ENCODE measurements at regions not wholly inside any gene's neighbourhood (a gene's known extent, or its start where the extent isn't known, plus 50 kb on each side); places are given as distances from the start of the nearest gene placed in this dataset.

- Histone ChIP-seq H3K9me3 (ENCODE audit: control insufficient read depth, insufficient read depth, low read depth, low read length) (no peaks in the 10 kb centered on the region), H3K4me3 (ENCODE audit: low read depth, low read length) (no peak overlapping the region), H3K36me3 (ENCODE audit: control insufficient read depth in 2 of 2, insufficient read depth in 1 of 2, low read length in 2 of 2) (no peaks in the 10 kb centered on the region), H3K27ac (ENCODE audit: extremely low read depth, low read depth, low read length) (no peak overlapping the region), H3K4me1 (ENCODE audit: control insufficient read depth, insufficient read depth, low read length) (no peaks in the 10 kb centered on the region)
- POLR2A ChIA-PET = no interaction called here
- CTCF ChIA-PET = interaction anchor here (0.6 kb wide), 1 partner anchor 51 kb away, joined by 4 read pairs; no protein-coding TSS in a partner anchor
- TF ChIP-seq SETDB1 (IDR thresholded peaks at IDR 0.05; ENCODE audit: insufficient read length, low read length) (no peak), ZNF433 (tag by site-specific recombination; IDR thresholded peaks at IDR 0.05; ENCODE audit: low read depth) (no peak), ZNF24 (tag by site-specific recombination; IDR thresholded peaks at IDR 0.05) (no peak), ZBTB44 (tag by site-specific recombination; IDR thresholded peaks at IDR 0.05) (no peak), TCF7L2 (IDR thresholded peaks at IDR 0.05; ENCODE audit: borderline replicate concordance, low read depth, low read length) (no peak), ZNF391 (tag by site-specific recombination; IDR thresholded peaks at IDR 0.05; ENCODE audit: borderline replicate concordance, low read depth) (no peak), ZNF335 (tag by site-specific recombination; conservative IDR thresholded peaks at IDR 0.05) (no peak), ZNF18 (tag by site-specific recombination; IDR thresholded peaks at IDR 0.05) (no peak), ZNF426 (tag by site-specific recombination; IDR thresholded peaks at IDR 0.05) (no peak), ZNF157 (tag by site-specific recombination; IDR thresholded peaks at IDR 0.05) (no peak), ZNF658 (tag by site-specific recombination; IDR thresholded peaks at IDR 0.05) (no peak), ZNF785 (tag by site-specific recombination; IDR thresholded peaks at IDR 0.05) (no peak)
Observed at GRCh38 chr3:88621586-88621985, 471.8 kb downstream of the C3orf38 start.

GRCh38 chr3:88623709-88624108 is 473.9 kb downstream of the C3orf38 start:
- no peak overlapping the region for H3K4me3 ChIP-seq (ENCODE audit: low read depth, low read length)
- H3K36me3 ChIP-seq (ENCODE audit: control insufficient read depth in 2 of 2, insufficient read depth in 1 of 2, low read length in 2 of 2) = no peaks in the 10 kb centered on the region
- ChIA-PET POLR2A (no interaction called here), CTCF (no interaction called here)
- TF ChIP-seq ZNF76 (tag by site-specific recombination; IDR thresholded peaks at IDR 0.05; ENCODE audit: borderline replicate concordance, low read depth) (no peak), KLF7 (tag by site-specific recombination; IDR thresholded peaks at IDR 0.05; ENCODE audit: borderline replicate concordance) (no peak), SCRT1 (tag by site-specific recombination; IDR thresholded peaks at IDR 0.05; ENCODE audit: borderline replicate concordance) (no peak), ZNF433 (tag by site-specific recombination; IDR thresholded peaks at IDR 0.05; ENCODE audit: low read depth) (no peak), ZNF184 (tag by site-specific recombination; IDR thresholded peaks at IDR 0.05) (no peak), SCRT2 (tag by site-specific recombination; IDR thresholded peaks at IDR 0.05) (no peak), ZNF549 (tag by site-specific recombination; IDR thresholded peaks at IDR 0.05) (no peak), ZNF140 (tag by site-specific recombination; IDR thresholded peaks at IDR 0.05) (no peak)
- no peak overlapping the region for H3K27ac ChIP-seq (ENCODE audit: extremely low read depth, low read depth, low read length)
- no peaks in the 10 kb centered on the region for H3K9me3 ChIP-seq (ENCODE audit: control insufficient read depth, insufficient read depth, low read depth, low read length)
- no peaks in the 10 kb centered on the region for H3K4me1 ChIP-seq (ENCODE audit: control insufficient read depth, insufficient read depth, low read length)

GRCh38 chr3:88626456-88627120 is 476.8 kb downstream of the C3orf38 start:
- no peak overlapping the region for H3K4me3 ChIP-seq (ENCODE audit: low read depth, low read length)
- no peak overlapping the region for H3K27ac ChIP-seq (ENCODE audit: extremely low read depth, low read depth, low read length)
- POLR2A ChIA-PET = no interaction called here
- no peaks in the 10 kb centered on the region for H3K4me1 ChIP-seq (ENCODE audit: control insufficient read depth, insufficient read depth, low read length)
- no peaks in the 10 kb centered on the region for H3K9me3 ChIP-seq (ENCODE audit: control insufficient read depth, insufficient read depth, low read depth, low read length)
- H3K36me3 ChIP-seq (ENCODE audit: control insufficient read depth in 2 of 2, insufficient read depth in 1 of 2, low read length in 2 of 2) = no peaks in the 10 kb centered on the region
- CTCF ChIA-PET = no interaction called here
- no peak for TF ChIP-seq ZNF677 (tag by site-specific recombination; IDR thresholded peaks at IDR 0.05)
- peak; percentile 50; the same call in 1 of the 2 replicates for TF ChIP-seq PRDM4 (tag by site-specific recombination; IDR thresholded peaks at IDR 0.05)
- TF ChIP-seq FEZF1 (tag by site-specific recombination; IDR thresholded peaks at IDR 0.05) = peak; percentile 52
- TF ChIP-seq ZNF426 (tag by site-specific recombination; IDR thresholded peaks at IDR 0.05) = no peak
- TF ChIP-seq ZNF549 (tag by site-specific recombination; IDR thresholded peaks at IDR 0.05) = no peak
- 0 out of 2 replicates have a peak, but pooled peaks have one; percentile 31 for TF ChIP-seq ZIC2 (tag by site-specific recombination; IDR thresholded peaks at IDR 0.05)
- TF ChIP-seq ZBTB6 (tag by site-specific recombination; IDR thresholded peaks at IDR 0.05) = no peak
- TF ChIP-seq ZNF211 (tag by site-specific recombination; IDR thresholded peaks at IDR 0.05; ENCODE audit: low read depth) = no peak
- TF ChIP-seq ZNF610 (tag by site-specific recombination; IDR thresholded peaks at IDR 0.05; ENCODE audit: borderline replicate concordance) = no peak

Measured in HEK293 (cell line).